ENCODE measurements at regions not wholly inside any gene's neighbourhood (a gene's known extent, or its start where the extent isn't known, plus 50 kb on each side); places are given as distances from the start of the nearest gene placed in this dataset.

DNA sequence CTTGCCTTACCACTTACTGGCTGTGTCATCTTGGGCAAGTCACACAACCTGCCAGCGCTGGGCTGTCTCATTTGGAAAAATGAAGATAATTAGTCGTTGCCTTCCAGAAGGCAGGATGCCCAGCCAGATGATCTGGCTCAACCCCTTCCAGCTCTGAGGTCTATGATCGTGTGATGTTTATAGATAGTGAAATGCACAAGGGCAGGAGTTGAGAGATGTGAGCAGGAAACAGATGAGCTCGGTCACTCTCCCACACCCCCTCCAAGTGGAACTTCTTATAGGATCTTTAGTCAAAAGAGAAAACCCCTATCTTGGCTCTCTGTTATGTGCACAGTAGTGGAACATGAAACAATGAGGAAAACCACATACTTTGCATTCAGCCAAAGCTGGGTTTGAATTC is 336.8 kb upstream of the PPARGC1A start:
- TF ChIP-seq, protein P1, sequence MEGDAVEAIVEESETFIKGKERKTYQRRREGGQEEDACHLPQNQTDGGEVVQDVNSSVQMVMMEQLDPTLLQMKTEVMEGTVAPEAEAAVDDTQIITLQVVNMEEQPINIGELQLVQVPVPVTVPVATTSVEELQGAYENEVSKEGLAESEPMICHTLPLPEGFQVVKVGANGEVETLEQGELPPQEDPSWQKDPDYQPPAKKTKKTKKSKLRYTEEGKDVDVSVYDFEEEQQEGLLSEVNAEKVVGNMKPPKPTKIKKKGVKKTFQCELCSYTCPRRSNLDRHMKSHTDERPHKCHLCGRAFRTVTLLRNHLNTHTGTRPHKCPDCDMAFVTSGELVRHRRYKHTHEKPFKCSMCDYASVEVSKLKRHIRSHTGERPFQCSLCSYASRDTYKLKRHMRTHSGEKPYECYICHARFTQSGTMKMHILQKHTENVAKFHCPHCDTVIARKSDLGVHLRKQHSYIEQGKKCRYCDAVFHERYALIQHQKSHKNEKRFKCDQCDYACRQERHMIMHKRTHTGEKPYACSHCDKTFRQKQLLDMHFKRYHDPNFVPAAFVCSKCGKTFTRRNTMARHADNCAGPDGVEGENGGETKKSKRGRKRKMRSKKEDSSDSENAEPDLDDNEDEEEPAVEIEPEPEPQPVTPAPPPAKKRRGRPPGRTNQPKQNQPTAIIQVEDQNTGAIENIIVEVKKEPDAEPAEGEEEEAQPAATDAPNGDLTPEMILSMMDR (conservative IDR thresholded peaks at IDR 0.05; ENCODE audit: low read depth, low read length), result no peak
- no peak for TF ChIP-seq EZH2 (IDR thresholded peaks at IDR 0.05; ENCODE audit: low read length, unreplicated experiment)
